ENCODE measurements at regions not wholly inside any gene's neighbourhood (a gene's known extent, or its start where the extent isn't known, plus 50 kb on each side); places are given as distances from the start of the nearest gene placed in this dataset.

GRCh38 chr2:7900593-7900992, 781.3 kb upstream of the ID2 start:
- H3K9me3 Mint-ChIP-seq (ENCODE audit: unreplicated experiment) = peaks cover 4% of the 10 kb centered on the region
- peaks cover 6% of the 10 kb centered on the region for H3K4me1 Mint-ChIP-seq (ENCODE audit: low read depth, unreplicated experiment)
- H3K27ac Mint-ChIP-seq (ENCODE audit: unreplicated experiment) = no peak overlapping the region
- peaks cover 3% of the 10 kb centered on the region for H3K27me3 Mint-ChIP-seq (ENCODE audit: unreplicated experiment)
- TF ChIP-seq CTCF (IDR thresholded peaks at IDR 0.05; ENCODE audit: partially characterized antibody, unreplicated experiment) = no peak
- H3K36me3 Mint-ChIP-seq (ENCODE audit: unreplicated experiment) = peaks cover 7% of the 10 kb centered on the region
- H3K4me3 Mint-ChIP-seq (ENCODE audit: unreplicated experiment) = no peak overlapping the region
- DNase-seq = no peak

GRCh38 chr2:7902251-7902765, 779.5 kb upstream of the ID2 start:
- Mint-ChIP-seq H3K36me3 (ENCODE audit: unreplicated experiment) (peaks cover 7% of the 10 kb centered on the region), H3K9me3 (ENCODE audit: unreplicated experiment) (peaks cover 4% of the 10 kb centered on the region), H3K4me1 (ENCODE audit: low read depth, unreplicated experiment) (peaks cover 6% of the 10 kb centered on the region), H3K27me3 (ENCODE audit: unreplicated experiment) (peaks cover 3% of the 10 kb centered on the region), H3K27ac (ENCODE audit: unreplicated experiment) (no peak overlapping the region), H3K4me3 (ENCODE audit: unreplicated experiment) (no peak overlapping the region)
- no peak for DNase-seq
- no peak for TF ChIP-seq CTCF (IDR thresholded peaks at IDR 0.05; ENCODE audit: partially characterized antibody, unreplicated experiment)

- no peak for TF ChIP-seq CTCF (IDR thresholded peaks at IDR 0.05; ENCODE audit: partially characterized antibody, unreplicated experiment)
- DNase-seq = no peak
- Mint-ChIP-seq H3K9me3 (ENCODE audit: unreplicated experiment) (peaks cover 7% of the 10 kb centered on the region), H3K4me3 (ENCODE audit: unreplicated experiment) (no peak overlapping the region), H3K36me3 (ENCODE audit: unreplicated experiment) (peaks cover 7% of the 10 kb centered on the region), H3K4me1 (ENCODE audit: low read depth, unreplicated experiment) (peaks cover 3% of the 10 kb centered on the region), H3K27ac (ENCODE audit: unreplicated experiment) (no peak overlapping the region), H3K27me3 (ENCODE audit: unreplicated experiment) (peaks cover 3% of the 10 kb centered on the region)
Measured at GRCh38 chr2:7904319-7904718, 777.5 kb upstream of the ID2 start.

GRCh38 chr2:7905756-7906155, 776.1 kb upstream of the ID2 start:
- H3K36me3 Mint-ChIP-seq (ENCODE audit: unreplicated experiment) = peaks cover 7% of the 10 kb centered on the region
- no peak overlapping the region for H3K27ac Mint-ChIP-seq (ENCODE audit: unreplicated experiment)
- no peak for TF ChIP-seq CTCF (IDR thresholded peaks at IDR 0.05; ENCODE audit: partially characterized antibody, unreplicated experiment)
- peaks cover 7% of the 10 kb centered on the region for H3K9me3 Mint-ChIP-seq (ENCODE audit: unreplicated experiment)
- no peak overlapping the region for H3K4me3 Mint-ChIP-seq (ENCODE audit: unreplicated experiment)
- no peaks in the 10 kb centered on the region for H3K4me1 Mint-ChIP-seq (ENCODE audit: low read depth, unreplicated experiment)
- peaks cover 3% of the 10 kb centered on the region for H3K27me3 Mint-ChIP-seq (ENCODE audit: unreplicated experiment)
- no peak for DNase-seq

GRCh38 chr2:7906431-7906830, 775.4 kb upstream of the ID2 start:
- Mint-ChIP-seq H3K27me3 (ENCODE audit: unreplicated experiment) (peaks cover 3% of the 10 kb centered on the region), H3K27ac (ENCODE audit: unreplicated experiment) (no peak overlapping the region), H3K36me3 (ENCODE audit: unreplicated experiment) (peaks cover 7% of the 10 kb centered on the region), H3K4me3 (ENCODE audit: unreplicated experiment) (no peak overlapping the region), H3K9me3 (ENCODE audit: unreplicated experiment) (peaks cover 7% of the 10 kb centered on the region), H3K4me1 (ENCODE audit: low read depth, unreplicated experiment) (no peaks in the 10 kb centered on the region)
- DNase-seq = no peak
- TF ChIP-seq CTCF (IDR thresholded peaks at IDR 0.05; ENCODE audit: partially characterized antibody, unreplicated experiment) = no peak
